ENCODE measurements at regions not wholly inside any gene's neighbourhood (a gene's known extent, or its start where the extent isn't known, plus 50 kb on each side); places are given as distances from the start of the nearest gene placed in this dataset.

GRCh38 chr5:20113931-20114330 lies 125.9 kb upstream of the CDH18 start:
- POLR2A ChIA-PET: no interaction called here
- no peak for TF ChIP-seq FOXM1 (IDR thresholded peaks at IDR 0.05; ENCODE audit: borderline replicate concordance)
- no peak for TF ChIP-seq FOXA1 (IDR thresholded peaks at IDR 0.05)
- DNase-seq (ENCODE audit: extremely low spot score): no peak
- CTCF ChIA-PET: no interaction called here

- DNase-seq (ENCODE audit: extremely low spot score): no peak
- CTCF ChIA-PET: no interaction called here
- POLR2A ChIA-PET: no interaction called here
- TF ChIP-seq FOXM1 (IDR thresholded peaks at IDR 0.05; ENCODE audit: borderline replicate concordance) (no peak), ZNF384 (IDR thresholded peaks at IDR 0.05) (no peak), L3MBTL2 (conservative IDR thresholded peaks at IDR 0.05) (no peak)
Measured at GRCh38 chr5:20113031-20113715, 125.2 kb upstream of the CDH18 start.

GRCh38 chr5:20109326-20109725 lies 121.3 kb upstream of the CDH18 start:
- POLR2A ChIA-PET: no interaction called here
- TF ChIP-seq FOXA1 (IDR thresholded peaks at IDR 0.05): no peak
- no peak for TF ChIP-seq HDGF (IDR thresholded peaks at IDR 0.05; ENCODE audit: borderline replicate concordance)
- TF ChIP-seq NFRKB (IDR thresholded peaks at IDR 0.05): no peak
- TF ChIP-seq BHLHE40 (IDR thresholded peaks at IDR 0.05; ENCODE audit: borderline replicate concordance): no peak
- no peak for TF ChIP-seq CTBP1 (IDR thresholded peaks at IDR 0.05; ENCODE audit: borderline replicate concordance)
- TF ChIP-seq ELF4 (IDR thresholded peaks at IDR 0.05): no peak
- TF ChIP-seq ARNT (IDR thresholded peaks at IDR 0.05): no peak
- no peak for TF ChIP-seq LEF1 (IDR thresholded peaks at IDR 0.05; ENCODE audit: borderline replicate concordance)
- DNase-seq (ENCODE audit: extremely low spot score): no peak
- CTCF ChIA-PET: no interaction called here

GRCh38 chr5:20105915-20106314 lies 117.9 kb upstream of the CDH18 start:
- ChIA-PET POLR2A (no interaction called here), CTCF (no interaction called here)
- no peak for DNase-seq (ENCODE audit: extremely low spot score)
- TF ChIP-seq SUZ12 (IDR thresholded peaks at IDR 0.05) (no peak), BHLHE40 (IDR thresholded peaks at IDR 0.05; ENCODE audit: borderline replicate concordance) (no peak), HDGF (IDR thresholded peaks at IDR 0.05; ENCODE audit: borderline replicate concordance) (no peak), ARNT (IDR thresholded peaks at IDR 0.05) (no peak), FOXM1 (IDR thresholded peaks at IDR 0.05; ENCODE audit: borderline replicate concordance) (no peak), SP1 (IDR thresholded peaks at IDR 0.05) (no peak), ELF4 (IDR thresholded peaks at IDR 0.05) (no peak), TARDBP (IDR thresholded peaks at IDR 0.05) (no peak), LEF1 (IDR thresholded peaks at IDR 0.05; ENCODE audit: borderline replicate concordance) (no peak), FOXK2 (IDR thresholded peaks at IDR 0.05) (no peak), FOXA1 (IDR thresholded peaks at IDR 0.05) (no peak), L3MBTL2 (conservative IDR thresholded peaks at IDR 0.05) (no peak), CTBP1 (IDR thresholded peaks at IDR 0.05; ENCODE audit: borderline replicate concordance) (no peak), NFRKB (IDR thresholded peaks at IDR 0.05) (no peak), PKNOX1 (IDR thresholded peaks at IDR 0.05) (no peak), ZNF384 (IDR thresholded peaks at IDR 0.05) (no peak)

GRCh38 chr5:20102293-20102692 lies 114.3 kb upstream of the CDH18 start:
- TF ChIP-seq LEF1 (IDR thresholded peaks at IDR 0.05; ENCODE audit: borderline replicate concordance): no peak
- no peak for TF ChIP-seq L3MBTL2 (conservative IDR thresholded peaks at IDR 0.05)
- no peak for TF ChIP-seq ELF4 (IDR thresholded peaks at IDR 0.05)
- no peak for TF ChIP-seq TARDBP (IDR thresholded peaks at IDR 0.05)
- no peak for TF ChIP-seq ZNF384 (IDR thresholded peaks at IDR 0.05)
- TF ChIP-seq HDGF (IDR thresholded peaks at IDR 0.05; ENCODE audit: borderline replicate concordance): no peak
- TF ChIP-seq ARNT (IDR thresholded peaks at IDR 0.05): no peak
- no peak for DNase-seq (ENCODE audit: extremely low spot score)
- POLR2A ChIA-PET: no interaction called here
- CTCF ChIA-PET: no interaction called here

- ChIA-PET POLR2A (no interaction called here), CTCF (no interaction called here)
- TF ChIP-seq FOXA1 (IDR thresholded peaks at IDR 0.05) (no peak), ARNT (IDR thresholded peaks at IDR 0.05) (no peak), ELF4 (IDR thresholded peaks at IDR 0.05) (no peak), L3MBTL2 (conservative IDR thresholded peaks at IDR 0.05) (no peak), PKNOX1 (IDR thresholded peaks at IDR 0.05) (no peak), ZNF384 (IDR thresholded peaks at IDR 0.05) (no peak), BHLHE40 (IDR thresholded peaks at IDR 0.05; ENCODE audit: borderline replicate concordance) (no peak), TARDBP (IDR thresholded peaks at IDR 0.05) (no peak)
- DNase-seq (ENCODE audit: extremely low spot score): no peak
Measured at GRCh38 chr5:20098694-20099093, 110.7 kb upstream of the CDH18 start.

GRCh38 chr5:20088361-20088760 lies 100.4 kb upstream of the CDH18 start:
- no peak for DNase-seq (ENCODE audit: extremely low spot score)
- POLR2A ChIA-PET: no interaction called here
- TF ChIP-seq BHLHE40 (IDR thresholded peaks at IDR 0.05; ENCODE audit: borderline replicate concordance): no peak
- no peak for TF ChIP-seq NFRKB (IDR thresholded peaks at IDR 0.05)
- no peak for TF ChIP-seq LEF1 (IDR thresholded peaks at IDR 0.05; ENCODE audit: borderline replicate concordance)
- no peak for TF ChIP-seq L3MBTL2 (conservative IDR thresholded peaks at IDR 0.05)
- no peak for TF ChIP-seq FOXA1 (IDR thresholded peaks at IDR 0.05)
- TF ChIP-seq TARDBP (IDR thresholded peaks at IDR 0.05): no peak
- no peak for TF ChIP-seq PKNOX1 (IDR thresholded peaks at IDR 0.05)
- TF ChIP-seq SUZ12 (IDR thresholded peaks at IDR 0.05): no peak
- no peak for TF ChIP-seq HDGF (IDR thresholded peaks at IDR 0.05; ENCODE audit: borderline replicate concordance)
- no peak for TF ChIP-seq CTBP1 (IDR thresholded peaks at IDR 0.05; ENCODE audit: borderline replicate concordance)
- no peak for TF ChIP-seq ELF4 (IDR thresholded peaks at IDR 0.05)
- TF ChIP-seq ARNT (IDR thresholded peaks at IDR 0.05): no peak
- no peak for TF ChIP-seq FOXM1 (IDR thresholded peaks at IDR 0.05; ENCODE audit: borderline replicate concordance)
- TF ChIP-seq FOXK2 (IDR thresholded peaks at IDR 0.05): no peak
- no peak for TF ChIP-seq SP1 (IDR thresholded peaks at IDR 0.05)
- TF ChIP-seq ZNF384 (IDR thresholded peaks at IDR 0.05): no peak

More at GRCh38 chr5:20088361-20088760, 100.4 kb upstream of the CDH18 start:
- CTCF ChIA-PET: no interaction called here
